ENCODE measurements at regions not wholly inside any gene's neighbourhood (a gene's known extent, or its start where the extent isn't known, plus 50 kb on each side); places are given as distances from the start of the nearest gene placed in this dataset.

GRCh38 chr3:69454204-69454787 lies 68.4 kb upstream of the FRMD4B start:
- Histone ChIP-seq H3K4me1 (ENCODE audit: control insufficient read depth in 1 of 2, insufficient read depth in 1 of 2, low read depth in 1 of 2, low read length in 1 of 2) (no peaks in the 10 kb centered on the region), H3K27ac (no peak overlapping the region), H3K36me3 (no peaks in the 10 kb centered on the region), H3K27me3 (no peaks in the 10 kb centered on the region), H3K4me3 (ENCODE audit: low read depth in 1 of 2, low read length in 1 of 2) (no peak overlapping the region), H3K9me3 (no peaks in the 10 kb centered on the region)
- TF ChIP-seq CTCF (IDR thresholded peaks at IDR 0.05) = no peak

GRCh38 chr3:69452295-69452694 lies 66.4 kb upstream of the FRMD4B start:
- no peaks in the 10 kb centered on the region for H3K36me3 ChIP-seq

DNA sequence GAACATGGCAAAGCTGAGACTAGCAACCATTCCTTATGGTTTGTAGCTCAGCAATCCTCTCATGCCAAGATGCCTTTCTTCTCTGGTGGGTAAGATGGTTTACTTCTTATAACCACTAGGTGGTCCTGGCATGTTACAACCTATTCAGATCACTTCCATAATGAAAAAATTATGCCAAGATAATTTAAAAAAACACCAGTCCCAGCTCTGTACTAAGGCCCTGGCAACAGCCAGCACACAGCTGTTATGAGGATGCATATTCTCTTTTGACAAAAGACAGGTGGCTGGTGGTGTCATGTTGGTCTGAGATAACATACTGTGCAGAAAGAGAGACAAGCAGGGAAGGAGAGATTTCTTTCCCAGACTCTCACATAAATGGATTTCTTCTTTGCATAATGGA lies 65.7 kb upstream of the FRMD4B start:
- no peaks in the 10 kb centered on the region for H3K9me3 ChIP-seq
- no peaks in the 10 kb centered on the region for H3K27me3 ChIP-seq
- no peak for TF ChIP-seq CTCF (IDR thresholded peaks at IDR 0.05)
- H3K27ac ChIP-seq = no peak overlapping the region
- H3K4me1 ChIP-seq (ENCODE audit: control insufficient read depth in 1 of 2, insufficient read depth in 1 of 2, low read depth in 1 of 2, low read length in 1 of 2) = no peaks in the 10 kb centered on the region
- no peaks in the 10 kb centered on the region for H3K36me3 ChIP-seq
- no peak overlapping the region for H3K4me3 ChIP-seq (ENCODE audit: low read depth in 1 of 2, low read length in 1 of 2)

More at GRCh38 chr3:69452295-69452694, 66.4 kb upstream of the FRMD4B start:
- Histone ChIP-seq H3K4me3 (ENCODE audit: low read depth in 1 of 2, low read length in 1 of 2) (no peak overlapping the region), H3K4me1 (ENCODE audit: control insufficient read depth in 1 of 2, insufficient read depth in 1 of 2, low read depth in 1 of 2, low read length in 1 of 2) (no peaks in the 10 kb centered on the region), H3K27me3 (no peaks in the 10 kb centered on the region), H3K27ac (no peak overlapping the region), H3K9me3 (no peaks in the 10 kb centered on the region)
- no peak for TF ChIP-seq CTCF (IDR thresholded peaks at IDR 0.05)

- Histone ChIP-seq H3K4me1 (ENCODE audit: control insufficient read depth in 1 of 2, insufficient read depth in 1 of 2, low read depth in 1 of 2, low read length in 1 of 2) (no peaks in the 10 kb centered on the region), H3K9me3 (no peaks in the 10 kb centered on the region), H3K4me3 (ENCODE audit: low read depth in 1 of 2, low read length in 1 of 2) (no peak overlapping the region), H3K36me3 (no peaks in the 10 kb centered on the region), H3K27me3 (no peaks in the 10 kb centered on the region), H3K27ac (no peak overlapping the region)
- no peak for TF ChIP-seq CTCF (IDR thresholded peaks at IDR 0.05)
Measured at GRCh38 chr3:69448877-69449276, 63.0 kb upstream of the FRMD4B start.

GRCh38 chr3:69446402-69447072 lies 60.6 kb upstream of the FRMD4B start:
- H3K27ac ChIP-seq = no peak overlapping the region
- no peaks in the 10 kb centered on the region for H3K27me3 ChIP-seq
- H3K36me3 ChIP-seq = no peaks in the 10 kb centered on the region
- no peak for TF ChIP-seq CTCF (IDR thresholded peaks at IDR 0.05)
- no peak overlapping the region for H3K4me3 ChIP-seq (ENCODE audit: low read depth in 1 of 2, low read length in 1 of 2)
- no peaks in the 10 kb centered on the region for H3K4me1 ChIP-seq (ENCODE audit: control insufficient read depth in 1 of 2, insufficient read depth in 1 of 2, low read depth in 1 of 2, low read length in 1 of 2)
- H3K9me3 ChIP-seq = no peaks in the 10 kb centered on the region

Measured in neutrophil (primary cell).